Esophagus mucosa (tissue), 1 donor: ENCODE measurements at regions not wholly inside any gene's neighbourhood (a gene's known extent, or its start where the extent isn't known, plus 50 kb on each side); places are given as distances from the start of the nearest gene placed in this dataset.

Experiments used
- ATAC-seq: fragments of 200-7000 bp; cut with Tn5 transposase; one replicate; pipeline ENCODE4 v1.9.1; 2020
- donor health status: DM: yes; HTN: yes; CAD: no.

GRCh38 chr20:12305188-12305950 is 387.7 kb downstream of the BTBD3 start:
- ATAC-seq, result no peak

- no peak for ATAC-seq
Observed at GRCh38 chr20:12306107-12306506, 388.4 kb downstream of the BTBD3 start.

GRCh38 chr20:12311094-12311865 is 393.6 kb downstream of the BTBD3 start:
- ATAC-seq, result no peak

GRCh38 chr20:12315652-12316051 is 398.0 kb downstream of the BTBD3 start:
- no peak for ATAC-seq

- ATAC-seq, result no peak
Observed at GRCh38 chr20:12316794-12317193, 399.1 kb downstream of the BTBD3 start.

GRCh38 chr20:12317433-12317832 is 399.7 kb downstream of the BTBD3 start:
- ATAC-seq, result no peak

GRCh38 chr20:12318043-12318442 is 400.4 kb downstream of the BTBD3 start:
- ATAC-seq, result no peak

- ATAC-seq, result no peak
Observed at GRCh38 chr20:12321736-12322135, 404.0 kb downstream of the BTBD3 start.

- ATAC-seq, result no peak
Observed at GRCh38 chr20:12327205-12327604, 409.5 kb downstream of the BTBD3 start.

GRCh38 chr20:12331236-12331635 is 413.5 kb downstream of the BTBD3 start:
- no peak for ATAC-seq

GRCh38 chr20:12337601-12338000 is 419.9 kb downstream of the BTBD3 start:
- ATAC-seq, result no peak

GRCh38 chr20:12345978-12346377 is 428.3 kb downstream of the BTBD3 start:
- no peak for ATAC-seq

- ATAC-seq, result no peak
Observed at GRCh38 chr20:12353842-12354241, 436.1 kb downstream of the BTBD3 start.

GRCh38 chr20:12354725-12355124 is 437.0 kb downstream of the BTBD3 start:
- ATAC-seq, result no peak

GRCh38 chr20:12355185-12355584 is 437.5 kb downstream of the BTBD3 start:
- ATAC-seq, result no peak

- ATAC-seq, result peak; percentile 58
Observed at GRCh38 chr20:12358006-12358654, 440.4 kb downstream of the BTBD3 start.

- no peak for ATAC-seq
Observed at GRCh38 chr20:12358655-12359009, 440.9 kb downstream of the BTBD3 start.

GRCh38 chr20:12371990-12372389 is 454.3 kb downstream of the BTBD3 start:
- ATAC-seq, result no peak

GRCh38 chr20:12372557-12372956 is 454.9 kb downstream of the BTBD3 start:
- no peak for ATAC-seq

GRCh38 chr20:12375967-12376366 is 458.3 kb downstream of the BTBD3 start:
- ATAC-seq, result no peak

GRCh38 chr20:12383821-12384220 is 466.1 kb downstream of the BTBD3 start:
- ATAC-seq, result no peak

GRCh38 chr20:12386821-12387220 is 469.1 kb downstream of the BTBD3 start:
- ATAC-seq, result no peak

- no peak for ATAC-seq
Observed at GRCh38 chr20:12391099-12391498, 473.4 kb downstream of the BTBD3 start.

GRCh38 chr20:12394786-12395185 is 477.1 kb downstream of the BTBD3 start:
- ATAC-seq, result peak; percentile 48
